NCI-H2107 treated with DMSO at 0.1 percent for 48 hours (cell line): ENCODE measurements at regions not wholly inside any gene's neighbourhood (a gene's known extent, or its start where the extent isn't known, plus 50 kb on each side); places are given as distances from the start of the nearest gene placed in this dataset.
"Not testable (repeated sequence)": the region's sequence is repeated elsewhere in the genome, so short reads cannot be mapped to it uniquely, and the experiment has no call there.

Source experiments
- DNase-seq: peaks from one replicate; lab custom pipeline; 2025; ENCODE audit not compliant: unreplicated experiment; lab: John Stamatoyannopoulos, UW

GRCh38 chr21:28215214-28215954 lies 777.3 kb downstream of the LTN1 start:
- DNase-seq, result no peak

GRCh38 chr21:28214786-28215185 lies 777.9 kb downstream of the LTN1 start:
- DNase-seq, result no peak

GRCh38 chr21:28213261-28213660 lies 779.4 kb downstream of the LTN1 start:
- no peak for DNase-seq

GRCh38 chr21:28212061-28212460 lies 780.6 kb downstream of the LTN1 start:
- DNase-seq, result no peak

GRCh38 chr21:28207436-28208173 lies 785.1 kb downstream of the LTN1 start:
- DNase-seq, result no peak

GRCh38 chr21:28200726-28201125 lies 792.0 kb downstream of the LTN1 start:
- DNase-seq, result no peak

- DNase-seq, result no peak
Observed at GRCh38 chr21:28196981-28197380, 795.7 kb downstream of the LTN1 start.

- DNase-seq, result no peak
Observed at GRCh38 chr21:28193189-28193588, 799.5 kb downstream of the LTN1 start.

GRCh38 chr21:28186604-28187003 lies 806.1 kb downstream of the LTN1 start:
- no peak for DNase-seq

- no peak for DNase-seq
Observed at GRCh38 chr21:28181730-28182129, 810.9 kb downstream of the LTN1 start.

GRCh38 chr21:28179136-28179535 lies 813.5 kb downstream of the LTN1 start:
- no peak for DNase-seq

GRCh38 chr21:28177124-28177523 lies 815.6 kb downstream of the LTN1 start:
- no peak for DNase-seq

- no peak for DNase-seq
Observed at GRCh38 chr21:28174701-28175100, 818.0 kb downstream of the LTN1 start.

GRCh38 chr21:28174006-28174405 lies 818.7 kb downstream of the LTN1 start:
- DNase-seq, result no peak

GRCh38 chr21:28172376-28172775 lies 820.3 kb downstream of the LTN1 start:
- no peak for DNase-seq

GRCh38 chr21:28167366-28167765 lies 825.3 kb downstream of the LTN1 start:
- no peak for DNase-seq

GRCh38 chr21:28164519-28164918 lies 828.2 kb downstream of the LTN1 start:
- not testable (repeated sequence) for DNase-seq

- not testable (repeated sequence) for DNase-seq
Observed at GRCh38 chr21:28162052-28162451, 830.6 kb downstream of the LTN1 start.

GRCh38 chr21:28160378-28160777 lies 832.3 kb downstream of the LTN1 start:
- no peak for DNase-seq

GRCh38 chr21:28159396-28159795 lies 833.3 kb downstream of the LTN1 start:
- DNase-seq, result no peak

- no peak for DNase-seq
Observed at GRCh38 chr21:28156590-28156989, 836.1 kb downstream of the LTN1 start.

- DNase-seq, result no peak
Observed at GRCh38 chr21:28154121-28154520, 838.6 kb downstream of the LTN1 start.

GRCh38 chr21:28152732-28153131 lies 839.9 kb downstream of the LTN1 start:
- DNase-seq, result no peak
